ENCODE measurements at regions not wholly inside any gene's neighbourhood (a gene's known extent, or its start where the extent isn't known, plus 50 kb on each side); places are given as distances from the start of the nearest gene placed in this dataset.

DNA sequence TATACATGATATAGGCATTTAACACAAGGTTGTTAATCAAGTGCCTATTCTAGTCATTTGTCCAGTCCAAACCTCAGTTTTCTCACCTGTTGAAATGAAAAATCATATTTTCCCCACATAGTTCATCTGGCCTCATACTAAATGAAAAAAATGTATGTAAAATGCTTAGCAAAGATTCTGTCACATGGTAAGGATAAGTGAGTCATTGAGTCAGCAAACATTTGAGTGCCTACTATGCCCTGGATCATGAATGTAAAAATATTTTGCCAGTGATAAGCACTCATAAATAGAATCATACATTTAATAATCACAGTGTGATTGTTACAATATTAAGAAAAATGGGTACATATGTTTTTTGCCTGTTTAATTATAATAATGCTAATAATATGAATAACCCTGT lies 181.2 kb upstream of the PAPPA start:
- DNase-seq: no peak

DNA sequence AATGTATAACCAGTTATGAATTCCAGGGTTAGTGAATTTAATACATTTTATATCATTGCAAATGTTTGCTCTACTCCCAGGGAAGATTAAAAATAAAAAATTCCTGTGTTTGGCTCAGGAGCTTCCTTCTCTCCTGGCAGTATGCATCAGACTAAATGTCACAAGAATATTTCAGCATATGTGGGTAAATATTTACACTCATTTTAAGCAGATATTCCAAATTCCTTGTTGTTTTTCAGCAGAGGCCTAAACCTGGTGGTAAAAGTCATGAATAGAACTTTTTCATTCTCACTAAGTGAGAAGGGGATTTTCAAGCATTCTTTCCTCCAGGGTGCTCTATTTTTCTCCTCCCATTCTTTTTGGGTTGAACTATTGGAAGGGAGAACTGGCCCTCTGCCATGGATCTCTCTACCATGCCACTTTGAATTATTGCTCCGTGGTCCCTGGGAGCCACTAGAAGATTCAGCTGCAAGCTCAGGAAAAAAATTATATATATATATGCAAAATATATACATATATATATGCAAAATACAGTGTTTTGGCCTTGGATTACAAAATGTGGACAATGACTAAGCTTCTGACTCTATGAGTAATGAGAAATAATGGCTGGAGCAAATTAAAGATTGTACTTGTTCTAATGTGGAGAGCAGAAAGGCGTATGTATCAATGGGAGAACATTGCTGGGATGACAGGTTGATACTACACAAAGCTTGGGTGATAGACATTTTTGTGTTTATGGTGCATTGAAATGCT lies 180.6 kb upstream of the PAPPA start:
- no peak for DNase-seq

DNA sequence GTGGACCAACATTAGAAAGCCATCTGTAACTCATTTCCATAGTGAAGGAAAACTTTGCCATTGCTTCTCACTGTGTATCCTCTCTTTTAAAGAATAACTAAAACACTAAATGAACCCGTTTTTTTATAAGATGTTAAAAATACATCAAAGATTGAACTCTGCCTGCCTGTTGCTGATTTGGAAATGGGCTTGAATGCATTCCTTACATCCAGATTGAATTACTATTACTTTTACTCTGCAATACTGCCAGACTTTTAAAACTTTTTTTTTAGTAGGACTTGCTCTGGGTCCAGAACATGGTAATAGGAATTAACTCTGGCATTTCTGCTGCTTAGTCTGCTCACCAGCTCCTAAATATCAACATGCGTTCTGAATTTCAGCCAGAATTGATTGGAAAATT lies 176.8 kb upstream of the PAPPA start:
- DNase-seq: no peak

DNA sequence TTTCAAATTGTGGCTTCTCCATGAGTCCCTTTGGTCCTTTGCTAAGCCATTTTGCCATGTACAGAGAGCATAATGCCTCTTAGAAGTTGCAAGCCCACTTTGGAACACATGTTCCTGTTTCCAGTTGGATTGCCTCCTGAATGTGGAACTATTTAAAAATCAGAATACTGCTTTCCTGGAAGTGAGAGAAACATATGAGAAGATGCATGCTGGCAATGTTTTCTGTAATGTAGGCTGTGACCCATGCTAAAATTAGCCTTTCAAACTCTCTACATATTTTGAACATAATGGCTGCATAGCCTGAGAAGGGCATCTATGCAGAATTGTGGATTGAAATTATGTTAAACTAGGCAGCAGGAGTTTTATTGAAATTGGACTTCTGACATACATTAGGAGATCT lies 175.5 kb upstream of the PAPPA start:
- DNase-seq: no peak

DNA sequence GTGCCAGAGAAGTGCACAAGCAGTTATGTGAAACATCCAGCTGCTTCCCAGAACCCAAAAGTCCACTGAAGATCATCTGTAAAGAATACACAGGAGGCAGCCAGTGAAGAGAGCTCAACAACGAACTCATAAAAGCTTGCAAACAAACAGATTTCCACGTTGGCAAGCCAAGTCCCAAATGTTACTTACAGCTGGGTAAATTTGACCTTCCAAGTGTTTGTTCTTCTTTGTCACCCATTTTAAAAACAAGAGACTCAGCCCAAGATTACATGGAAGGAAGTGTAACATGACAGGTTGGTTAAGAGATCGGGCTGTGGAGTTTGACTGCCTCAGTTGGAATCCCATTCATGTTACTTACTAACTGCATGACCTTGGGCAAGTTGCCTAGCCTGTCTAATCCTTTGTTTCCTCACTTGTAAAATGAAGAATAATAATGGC lies 174.9 kb upstream of the PAPPA start:
- no peak for DNase-seq

DNA sequence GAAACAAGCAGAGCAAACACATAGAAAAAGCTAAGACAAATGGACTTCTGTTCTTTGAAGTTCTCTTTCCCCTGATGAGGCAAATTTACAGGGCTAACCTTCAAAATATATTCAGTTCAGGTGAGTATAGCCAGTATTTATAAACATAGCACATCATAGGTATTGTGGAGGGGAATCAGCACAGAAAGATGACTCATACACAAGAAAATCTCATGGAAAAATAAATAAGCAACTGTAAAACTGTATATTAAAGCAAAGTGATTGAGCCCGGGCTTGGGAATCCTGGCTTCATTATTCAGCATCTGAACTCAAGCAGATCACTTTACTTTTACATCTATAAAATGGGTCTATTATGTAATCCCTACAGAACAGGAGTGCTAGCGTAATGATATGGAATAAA lies 173.5 kb upstream of the PAPPA start:
- DNase-seq: no peak

DNA sequence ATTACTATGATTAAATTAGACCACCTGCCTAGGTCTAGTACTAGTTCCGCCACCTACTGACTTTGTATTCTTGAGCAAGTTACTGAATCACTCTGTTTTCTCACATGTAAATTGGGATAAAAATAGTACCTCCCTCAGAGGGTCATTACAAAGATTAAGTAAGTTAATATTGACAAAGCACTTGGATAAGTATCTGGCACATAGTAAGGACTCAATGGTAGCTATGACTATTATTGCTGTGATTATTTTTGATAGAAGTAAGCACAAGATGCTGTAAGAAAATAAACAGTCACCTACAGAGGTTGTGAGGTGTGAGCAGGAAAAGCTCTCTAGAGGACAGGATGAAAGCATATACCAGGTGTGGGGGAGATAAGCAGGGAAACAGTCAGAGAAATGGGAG lies 173.1 kb upstream of the PAPPA start:
- no peak for DNase-seq

DNA sequence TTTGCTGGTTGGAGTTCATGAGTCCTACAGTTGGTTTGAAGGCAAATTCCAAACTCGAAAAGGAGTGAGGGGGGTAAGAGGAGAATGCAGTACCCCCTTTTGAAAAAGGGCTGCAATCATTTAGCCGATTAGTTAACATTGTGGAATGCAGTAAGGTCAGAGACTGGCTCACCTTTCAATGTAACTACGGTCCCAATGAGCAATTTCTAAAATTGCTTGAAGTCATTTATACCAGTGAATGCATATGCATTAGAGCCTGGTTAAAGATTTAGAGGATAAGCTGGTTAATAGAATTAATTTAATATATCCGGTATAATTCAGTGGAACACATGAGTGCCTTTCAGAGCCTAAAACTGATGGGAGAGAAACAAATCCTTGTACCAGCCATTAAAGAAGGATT lies 172.6 kb upstream of the PAPPA start:
- no peak for DNase-seq

DNA sequence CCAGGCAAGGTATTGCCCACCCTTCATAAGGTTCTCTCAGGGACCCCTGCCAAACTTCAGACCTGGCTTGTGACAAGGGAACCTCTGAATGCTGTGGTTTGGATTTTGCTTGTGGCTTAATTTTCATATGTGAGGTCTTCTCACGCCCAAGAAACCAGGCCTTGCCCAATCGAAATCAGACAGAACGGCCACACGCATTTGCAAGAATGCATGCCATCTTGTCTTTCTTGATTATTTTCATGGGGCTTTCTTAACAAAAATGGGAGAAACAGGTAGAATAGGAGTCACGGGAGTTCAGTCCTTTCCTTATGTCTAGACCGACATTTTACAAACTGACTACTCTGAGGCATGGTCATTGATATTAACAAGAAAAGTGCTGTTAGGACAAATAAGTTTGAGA lies 170.2 kb upstream of the PAPPA start:
- no peak for DNase-seq

DNA sequence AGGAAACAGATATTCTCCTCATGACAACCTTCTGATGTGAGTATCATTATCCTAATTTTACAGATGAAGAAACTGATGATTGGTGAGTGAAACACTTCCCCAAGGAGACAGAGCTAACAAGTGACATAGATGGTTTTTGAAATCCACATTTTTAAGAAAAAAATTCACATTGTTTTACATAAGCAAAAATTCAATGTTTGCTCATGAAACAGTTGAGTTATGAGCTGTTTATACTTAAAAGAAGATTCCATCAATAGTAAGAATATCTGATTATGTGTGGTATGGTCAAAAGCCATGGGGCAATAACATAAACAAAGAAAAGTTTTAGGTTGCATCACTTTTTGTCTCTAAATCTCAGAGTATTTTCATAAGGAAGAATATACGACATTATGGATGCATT lies 167.9 kb upstream of the PAPPA start:
- DNase-seq: no peak

DNA sequence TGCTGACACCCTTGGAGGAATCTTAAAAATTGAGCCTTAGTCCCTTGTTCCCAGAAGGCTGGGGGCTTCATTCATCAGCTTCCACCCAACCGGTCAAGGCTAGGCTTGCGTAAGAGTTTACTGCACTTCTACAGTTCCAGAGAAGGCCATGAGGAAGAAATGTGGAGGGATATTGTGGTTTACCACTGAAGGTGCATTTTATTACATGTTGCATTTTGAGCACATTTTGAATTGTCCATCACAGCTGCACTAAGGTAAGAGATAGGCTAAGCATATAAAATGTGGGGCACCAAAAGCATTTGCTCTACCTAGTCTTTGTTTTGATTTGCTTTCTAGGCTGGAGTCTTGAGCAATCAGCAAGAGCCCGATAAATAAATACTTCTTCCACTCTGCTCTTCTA lies 167.1 kb upstream of the PAPPA start:
- no peak for DNase-seq

DNA sequence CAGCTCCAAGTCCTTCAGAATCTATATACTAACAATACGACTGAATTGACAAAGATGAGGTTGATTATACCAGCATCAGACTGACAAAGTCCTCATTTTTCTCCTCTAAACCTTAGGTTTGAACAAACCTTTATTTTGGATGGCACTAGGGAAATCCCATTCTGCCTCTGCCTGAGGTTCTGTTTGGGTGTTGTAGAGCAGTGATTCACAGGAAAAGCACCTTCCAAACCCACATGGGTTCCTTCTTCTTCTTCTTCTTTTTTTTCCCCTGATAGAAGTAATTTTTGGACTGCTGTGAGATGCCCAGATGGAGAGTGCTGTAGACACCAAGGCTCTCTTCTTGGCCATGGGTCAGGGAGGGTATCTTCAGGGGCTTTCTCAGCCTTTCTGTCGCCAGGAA lies 164.9 kb upstream of the PAPPA start:
- no peak for DNase-seq

DNA sequence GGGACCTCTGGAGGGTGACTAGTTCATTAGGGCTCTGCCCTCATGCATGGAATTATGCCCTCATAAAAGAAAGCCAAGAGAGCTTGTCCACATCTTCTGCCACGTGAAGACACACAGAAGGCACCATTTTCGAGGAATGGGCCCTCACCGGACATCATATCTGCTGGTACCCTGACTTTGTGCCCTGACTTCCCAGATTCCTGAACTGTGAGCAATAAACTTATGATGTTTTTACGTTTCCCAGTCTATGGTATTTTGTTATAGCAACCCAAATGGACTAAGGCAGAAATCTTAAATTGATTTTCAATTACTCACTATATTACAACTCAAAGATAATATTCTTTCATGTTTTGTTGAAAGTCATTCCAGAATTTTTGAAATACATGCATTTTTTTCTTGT lies 163.8 kb upstream of the PAPPA start:
- DNase-seq: no peak

DNA sequence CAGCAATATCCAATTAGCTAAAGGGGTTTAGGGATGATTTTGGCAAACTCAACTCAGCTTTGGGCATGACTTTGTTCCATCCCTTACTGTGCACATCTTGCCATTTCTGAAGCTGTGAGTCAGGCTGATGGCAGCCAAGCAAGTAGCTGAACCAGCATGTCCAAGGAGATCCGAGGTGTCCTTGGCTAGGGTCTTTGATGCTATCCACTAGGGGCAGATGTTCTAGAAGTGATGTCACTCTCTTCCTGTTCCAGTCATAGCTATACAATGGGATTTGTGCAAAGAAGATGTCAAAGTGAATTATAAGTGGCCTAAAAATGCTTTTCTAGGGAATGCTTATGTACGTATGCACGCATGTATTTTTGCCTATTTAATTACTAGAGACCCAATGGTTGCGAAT lies 160.8 kb upstream of the PAPPA start:
- DNase-seq: no peak

DNA sequence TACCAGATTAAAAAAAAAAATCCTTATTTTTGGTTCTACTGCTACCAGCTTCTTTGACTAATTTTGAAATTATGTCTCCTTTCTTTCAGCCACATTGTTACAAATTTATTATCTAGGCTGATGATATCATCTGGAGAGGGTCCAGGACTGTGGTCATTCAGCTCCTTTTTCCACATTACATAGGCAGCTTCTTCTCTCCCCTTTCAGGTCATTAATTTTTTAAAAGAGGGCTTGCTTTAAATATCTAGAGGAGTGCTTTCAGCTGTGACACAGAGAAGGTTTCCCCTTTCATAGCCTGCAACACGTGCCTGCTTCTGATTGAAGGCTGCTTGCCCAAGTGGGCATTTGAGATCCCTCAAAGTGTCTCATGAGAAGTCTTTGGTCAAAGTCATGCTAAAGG lies 155.7 kb upstream of the PAPPA start:
- no peak for DNase-seq

DNA sequence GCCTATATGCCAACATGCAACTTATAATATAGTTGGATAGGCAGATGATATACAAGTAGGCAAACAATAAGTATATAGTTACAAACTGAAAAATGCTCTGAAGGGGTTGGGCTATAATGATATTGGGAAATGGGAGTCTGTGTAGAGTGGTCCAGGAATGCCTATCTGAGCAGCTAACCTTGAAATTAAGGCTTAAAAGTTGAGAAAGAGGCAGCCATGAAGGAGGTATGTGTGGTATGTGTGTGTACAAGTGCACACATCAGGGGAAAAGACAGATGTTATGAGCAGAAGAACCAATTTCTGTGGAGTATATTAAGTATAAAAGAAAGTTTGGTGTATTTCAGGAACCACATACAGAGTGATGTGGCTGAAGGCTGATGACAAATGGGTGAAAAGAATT lies 154.9 kb upstream of the PAPPA start:
- no peak for DNase-seq

DNA sequence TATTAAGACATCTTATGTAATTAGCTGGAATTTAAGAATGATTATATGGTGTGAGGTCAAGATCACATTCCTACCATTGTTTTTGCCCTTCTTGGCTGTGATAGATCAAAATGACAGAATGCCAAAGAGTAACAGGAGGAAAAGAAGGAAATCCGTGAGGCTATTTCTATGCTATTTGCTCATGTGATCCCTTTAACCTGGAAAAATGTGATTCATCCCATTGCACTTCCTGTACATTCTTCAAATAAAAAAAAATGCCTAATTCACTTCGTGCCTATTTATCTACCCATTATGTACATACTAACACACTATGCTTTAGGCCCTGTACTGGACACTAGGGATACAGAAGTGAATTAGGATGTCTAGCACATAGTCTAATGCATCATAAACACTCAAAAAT lies 154.1 kb upstream of the PAPPA start:
- no peak for DNase-seq

DNA sequence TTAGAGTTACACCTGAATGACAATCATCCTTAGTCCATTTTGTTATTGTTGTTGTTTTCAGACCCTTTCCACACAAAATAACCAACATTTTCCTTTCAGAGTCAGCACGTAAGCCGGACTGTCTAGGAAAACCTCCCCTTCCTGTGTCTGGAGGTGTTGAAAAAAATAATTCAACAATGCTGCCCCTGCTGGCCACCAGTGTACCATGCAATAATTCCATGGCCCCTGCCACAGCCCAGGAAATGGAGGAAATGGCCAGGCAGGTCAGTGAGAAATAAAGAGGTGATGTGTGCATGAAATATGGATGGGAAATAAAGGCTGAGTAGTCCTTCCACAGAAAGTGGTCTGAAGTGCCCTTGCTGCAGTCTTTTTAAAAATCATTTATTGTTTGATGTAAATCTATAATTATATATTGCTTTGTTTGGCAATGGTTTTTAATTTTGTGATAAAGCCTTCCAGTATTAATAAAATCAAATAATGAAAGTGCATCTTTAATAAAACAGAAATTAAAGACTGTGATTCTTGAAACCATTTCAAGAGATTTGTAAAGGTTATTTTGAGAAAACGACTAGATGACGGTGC lies 152.8 kb upstream of the PAPPA start:
- DNase-seq: peak; percentile 23

DNA sequence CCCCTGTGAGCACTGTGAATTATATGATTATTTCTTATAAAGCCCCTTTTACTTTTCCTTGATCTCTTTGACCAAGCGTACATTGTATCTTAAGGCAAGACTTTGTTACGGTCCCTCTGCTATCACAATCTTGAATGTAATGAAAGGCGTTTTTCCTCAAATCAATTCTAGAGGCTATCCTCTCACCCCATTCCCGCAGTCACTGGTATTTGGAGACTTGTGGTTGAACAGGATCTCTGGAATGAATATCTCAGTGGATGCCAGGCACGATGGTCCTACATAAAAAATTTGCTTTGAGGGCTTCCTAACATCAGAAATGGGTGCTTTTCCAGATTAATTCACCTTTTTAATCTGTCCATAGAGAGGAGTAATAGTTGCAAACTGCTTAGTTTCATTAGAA lies 151.4 kb upstream of the PAPPA start:
- DNase-seq: no peak

DNA sequence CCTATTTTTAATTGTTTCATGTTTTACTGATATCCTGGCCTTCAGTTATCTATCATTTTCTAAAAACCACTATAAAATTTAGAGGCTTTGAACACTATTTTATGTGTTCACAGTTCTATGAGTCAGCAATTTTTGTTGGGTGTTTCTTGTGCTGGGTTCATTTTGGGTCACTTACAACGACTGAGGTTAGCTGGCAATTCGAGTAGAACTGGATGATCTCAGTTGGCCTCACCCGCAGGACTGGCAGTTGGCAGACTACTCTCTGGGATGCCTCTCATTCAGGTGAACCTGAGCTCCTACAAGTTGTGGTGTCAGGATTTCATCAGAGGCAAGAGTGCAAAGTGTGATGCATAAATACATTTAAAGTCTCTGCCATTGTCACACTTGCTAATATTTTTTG lies 151.0 kb upstream of the PAPPA start:
- no peak for DNase-seq

DNA sequence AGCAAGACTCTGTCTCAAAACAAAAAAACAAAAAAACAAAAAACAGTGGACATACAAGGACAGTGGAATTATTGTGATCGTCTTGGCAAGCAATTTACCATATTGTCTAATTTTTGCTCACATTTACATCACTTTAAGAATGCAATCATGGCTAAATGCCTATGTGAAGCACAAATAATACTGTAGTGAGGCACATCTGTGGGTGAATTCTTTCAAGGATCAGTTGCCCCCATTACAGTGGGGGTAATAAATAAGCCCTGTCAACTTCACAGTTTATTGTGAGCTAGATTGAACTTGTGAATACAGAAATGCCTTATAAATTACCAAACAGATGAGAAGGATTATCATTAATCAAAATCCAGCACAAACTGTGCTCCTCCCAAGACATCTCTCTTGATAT lies 150.2 kb upstream of the PAPPA start:
- DNase-seq: no peak

DNA sequence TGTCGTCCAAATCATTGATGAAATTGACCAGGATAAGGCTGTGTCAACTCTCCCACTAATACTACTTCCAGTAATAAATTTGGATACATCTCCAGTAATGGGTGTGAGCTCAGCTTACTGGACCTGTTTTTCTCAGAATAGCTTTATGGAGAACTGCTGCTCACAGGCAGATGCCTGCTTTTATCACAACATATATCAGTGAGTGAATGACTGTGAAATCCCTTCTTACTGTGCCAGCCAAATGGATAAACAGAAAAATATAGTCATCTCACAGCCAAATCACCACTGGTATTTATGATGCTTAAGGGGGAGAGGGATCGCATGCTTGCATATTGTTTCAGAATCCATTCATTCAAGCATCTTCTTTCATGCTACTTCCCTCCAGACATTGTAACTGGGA lies 148.4 kb upstream of the PAPPA start:
- DNase-seq: no peak

DNA sequence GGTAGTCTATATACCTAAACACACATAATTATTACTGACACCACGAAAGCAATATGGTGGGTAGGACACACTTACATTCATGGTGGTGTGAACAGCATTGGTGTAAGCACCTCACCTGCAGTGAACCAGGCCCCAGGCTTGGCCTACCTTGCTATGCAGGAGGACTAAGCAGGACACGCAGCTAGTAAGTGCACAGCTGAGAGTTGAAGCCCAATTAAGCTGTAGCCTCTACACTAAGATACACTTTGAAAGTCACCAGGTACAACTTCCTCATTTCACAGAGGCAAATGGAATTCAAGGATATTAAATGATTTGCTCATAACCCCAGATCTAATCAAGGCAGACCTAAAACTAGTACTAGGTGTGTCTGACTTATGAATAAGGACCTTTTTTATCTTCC lies 145.8 kb upstream of the PAPPA start:
- DNase-seq: no peak

DNA sequence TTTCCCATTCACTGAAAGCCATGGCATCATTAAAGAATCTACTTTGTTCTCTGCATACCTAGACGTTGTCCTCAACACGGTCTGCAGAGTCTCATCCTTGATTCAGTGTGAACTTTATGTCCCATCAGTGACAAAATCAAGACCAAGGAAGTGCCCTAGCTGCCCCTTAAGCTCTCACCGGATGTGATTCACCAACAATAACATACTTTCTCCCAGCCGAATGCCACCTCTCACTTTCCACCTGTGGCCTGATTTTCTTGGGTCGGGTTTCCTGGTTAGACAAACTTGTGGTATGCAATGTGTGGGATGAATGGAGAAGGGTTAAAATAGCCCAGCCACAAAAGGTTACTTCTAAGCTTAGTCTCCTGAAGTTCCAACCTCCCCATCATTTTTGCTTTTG lies 145.3 kb upstream of the PAPPA start:
- no peak for DNase-seq

DNA sequence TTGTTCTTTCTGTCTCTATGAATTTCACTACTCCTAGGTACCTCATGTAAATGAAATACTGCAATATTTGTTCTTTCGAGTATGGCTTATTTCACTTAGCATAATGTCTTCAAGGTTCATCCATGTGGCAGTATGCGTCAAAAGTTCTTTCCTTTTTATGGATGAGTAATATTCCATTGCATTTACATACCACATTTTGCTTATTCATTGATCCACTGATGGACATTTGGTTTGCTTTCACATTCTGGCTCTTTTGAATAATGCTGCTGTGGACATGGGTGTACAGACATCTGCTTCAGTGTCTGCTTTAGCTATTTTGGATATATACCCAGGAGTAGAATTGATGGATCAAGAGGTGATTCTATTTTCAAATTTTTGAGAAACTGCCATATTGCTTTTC lies 144.2 kb upstream of the PAPPA start:
- DNase-seq: no peak
